Activated CD8-positive, alpha-beta memory T cell treated with anti-CD3 and anti-CD28 coated beads for 36 hours (primary cell): ENCODE measurements at regions not wholly inside any gene's neighbourhood (a gene's known extent, or its start where the extent isn't known, plus 50 kb on each side); places are given as distances from the start of the nearest gene placed in this dataset.

ENCODE experiments used
- CTCF ChIA-PET: fragments of 350-600 bp; sonication (Branson Sonifier 250); formaldehyde crosslinking; loops from one replicate; lab custom pipeline; 2021; ENCODE audit warnings: antibody characterized with exemption; lab: Charles Lee
- POLR2A ChIA-PET: fragments of 350-600 bp; sonication (Branson Sonifier 250); formaldehyde crosslinking; loops from one replicate; lab custom pipeline; 2021; ENCODE audit warnings: antibody characterized with exemption; lab: Charles Lee

- ChIA-PET POLR2A (no interaction called here), CTCF (no interaction called here)
Measured at GRCh38 chr5:5939759-5940370, 438.5 kb downstream of the MED10 start.

DNA sequence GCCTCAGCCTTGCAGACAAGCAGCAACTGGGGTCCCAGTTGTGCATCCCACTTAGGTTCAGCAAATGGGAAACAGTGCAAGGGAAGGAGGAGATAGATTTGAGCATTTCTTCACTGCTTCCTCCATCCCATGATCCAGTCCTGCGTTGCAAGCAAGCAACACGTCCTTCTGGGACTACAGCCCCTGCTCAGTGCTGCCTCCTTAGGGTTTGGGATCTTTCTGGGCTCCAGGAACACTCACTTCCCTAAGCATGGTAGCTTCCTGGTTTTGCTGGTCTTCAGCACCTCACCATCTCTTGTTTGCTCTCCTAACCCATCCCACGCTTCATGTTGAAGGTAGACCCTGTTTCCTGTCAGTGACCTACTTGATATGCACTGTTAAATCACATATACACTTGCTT lies 444.7 kb downstream of the MED10 start:
- POLR2A ChIA-PET, result no interaction called here
- CTCF ChIA-PET, result no interaction called here

GRCh38 chr5:5932824-5933223 lies 445.5 kb downstream of the MED10 start:
- ChIA-PET POLR2A (no interaction called here), CTCF (no interaction called here)

DNA sequence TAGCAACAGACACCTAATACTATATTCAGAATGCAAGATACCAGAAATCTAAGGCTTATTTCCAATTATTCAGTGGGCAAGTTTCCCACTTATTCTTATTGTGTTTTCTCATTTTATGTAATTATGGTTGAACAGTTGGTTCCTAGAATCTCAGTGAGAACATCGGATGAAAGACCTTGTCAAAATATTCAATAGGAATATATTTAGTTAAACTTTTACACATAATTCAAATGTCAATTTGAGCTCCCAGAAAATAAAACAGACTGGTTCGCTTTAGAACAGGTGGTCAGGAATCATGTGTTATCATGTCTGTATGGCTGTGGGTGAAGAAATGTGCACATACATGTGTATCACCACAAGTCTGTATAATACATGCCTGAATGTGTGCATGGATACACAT lies 447.8 kb downstream of the MED10 start:
- POLR2A ChIA-PET, result no interaction called here
- CTCF ChIA-PET, result no interaction called here

GRCh38 chr5:5929291-5930020 lies 448.9 kb downstream of the MED10 start:
- ChIA-PET POLR2A (no interaction called here), CTCF (no interaction called here)

DNA sequence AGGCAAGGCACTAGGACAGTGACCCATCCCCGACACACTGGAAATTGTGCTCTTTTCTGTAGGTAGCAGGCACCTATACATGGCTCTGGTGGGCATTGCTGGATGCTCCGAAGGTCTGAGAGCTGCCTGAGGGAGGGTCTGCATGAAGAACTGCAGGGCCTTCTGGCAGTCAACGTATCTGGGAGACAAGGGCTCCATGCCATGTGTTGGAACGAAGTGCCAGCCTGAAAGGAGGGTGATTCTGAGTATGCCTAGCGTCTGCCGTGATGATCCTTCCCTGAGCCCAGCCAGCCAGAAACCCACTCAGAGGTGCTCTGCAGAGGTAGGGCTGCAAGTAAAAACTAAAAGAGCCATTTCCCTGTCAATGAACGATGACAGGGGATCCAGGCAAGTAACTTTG lies 453.2 kb downstream of the MED10 start:
- POLR2A ChIA-PET, result no interaction called here
- CTCF ChIA-PET, result no interaction called here

DNA sequence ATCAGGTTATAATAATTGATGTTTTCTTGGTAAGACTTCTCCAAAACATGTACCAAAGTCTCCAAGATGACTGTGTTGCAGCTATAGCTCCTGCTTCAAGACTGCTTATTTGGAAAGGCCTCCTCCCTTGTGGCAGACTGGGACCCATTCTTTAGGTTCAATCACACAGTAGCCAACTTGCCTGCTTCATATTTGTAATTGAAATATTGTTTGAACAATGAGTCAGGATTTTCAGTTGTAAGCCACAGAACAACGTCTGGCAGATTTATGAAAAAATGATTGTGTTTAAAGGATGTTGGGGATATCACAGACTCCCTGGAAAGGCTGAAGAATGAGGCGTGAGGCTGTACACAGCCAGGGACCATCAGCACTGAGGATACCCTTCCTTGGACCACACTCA lies 458.9 kb downstream of the MED10 start:
- CTCF ChIA-PET, result no interaction called here
- POLR2A ChIA-PET, result no interaction called here

- ChIA-PET POLR2A (no interaction called here), CTCF (no interaction called here)
Measured at GRCh38 chr5:5906778-5907177, 471.6 kb downstream of the MED10 start.

GRCh38 chr5:5905186-5905585 lies 473.2 kb downstream of the MED10 start:
- ChIA-PET POLR2A (no interaction called here), CTCF (no interaction called here)

- POLR2A ChIA-PET, result no interaction called here
Measured at GRCh38 chr5:5904113-5904512, 474.2 kb downstream of the MED10 start.

GRCh38 chr5:5902678-5903646 lies 475.4 kb downstream of the MED10 start:
- ChIA-PET POLR2A (no interaction called here), CTCF (interaction anchor here (0.6 kb wide), 1 partner anchor 133 kb away, joined by 3 read pairs; no protein-coding TSS in a partner anchor)

More at GRCh38 chr5:5904113-5904512, 474.2 kb downstream of the MED10 start:
- CTCF ChIA-PET, result no interaction called here

DNA sequence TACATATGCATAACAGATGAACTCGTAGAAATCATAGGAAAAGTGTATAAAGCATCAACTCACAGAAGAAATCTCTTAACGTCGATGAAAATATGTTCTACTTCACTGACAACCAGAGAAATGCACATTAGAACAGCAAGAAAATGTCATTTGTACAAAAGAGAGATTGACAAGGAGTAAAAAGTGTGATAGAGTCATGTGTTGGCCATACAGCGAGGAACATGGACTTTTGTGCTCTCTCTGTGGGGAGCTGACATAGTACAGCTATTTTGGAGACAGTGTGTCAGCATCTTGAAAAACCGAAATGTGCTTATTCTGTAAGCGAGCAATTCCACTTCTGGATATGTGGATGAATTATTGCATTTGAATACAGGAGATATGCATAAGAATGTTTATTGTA lies 477.9 kb downstream of the ICE1 start:
- ChIA-PET POLR2A (no interaction called here), CTCF (no interaction called here)

- ChIA-PET POLR2A (no interaction called here), CTCF (no interaction called here)
Measured at GRCh38 chr5:5899716-5900115, 477.2 kb downstream of the ICE1 start.

GRCh38 chr5:5888284-5888683 lies 465.8 kb downstream of the ICE1 start:
- CTCF ChIA-PET, result no interaction called here
- POLR2A ChIA-PET, result no interaction called here

GRCh38 chr5:5887833-5888232 lies 465.4 kb downstream of the ICE1 start:
- CTCF ChIA-PET, result no interaction called here
- POLR2A ChIA-PET, result no interaction called here

- CTCF ChIA-PET, result no interaction called here
- POLR2A ChIA-PET, result no interaction called here
Measured at GRCh38 chr5:5886812-5887486, 464.5 kb downstream of the ICE1 start.

DNA sequence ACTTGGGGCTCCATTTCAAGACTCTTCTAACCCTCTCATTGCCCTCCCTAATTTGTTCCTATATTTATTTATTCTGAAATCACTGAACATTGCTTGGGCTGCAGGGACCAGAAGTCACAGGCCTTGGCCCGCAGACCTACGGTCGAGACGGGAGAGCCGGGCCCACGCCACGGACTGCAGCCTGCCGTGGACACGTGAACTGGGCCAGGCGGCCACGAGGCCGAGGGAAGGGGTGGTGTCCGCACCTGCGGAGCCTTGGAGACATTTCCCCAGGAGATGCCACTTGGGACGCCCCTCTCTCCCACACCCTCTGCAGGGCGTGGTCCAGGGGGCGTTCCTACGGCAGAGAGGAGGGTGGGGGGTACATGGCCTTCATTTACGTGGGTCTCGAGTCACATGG lies 463.9 kb downstream of the ICE1 start:
- CTCF ChIA-PET, result no interaction called here

GRCh38 chr5:5885782-5886181 lies 463.3 kb downstream of the ICE1 start:
- ChIA-PET POLR2A (no interaction called here), CTCF (no interaction called here)

More for the DNA sequence above, 463.9 kb downstream of the ICE1 start:
- POLR2A ChIA-PET, result no interaction called here

GRCh38 chr5:5884593-5884992 lies 462.1 kb downstream of the ICE1 start:
- CTCF ChIA-PET, result no interaction called here
- POLR2A ChIA-PET, result no interaction called here

DNA sequence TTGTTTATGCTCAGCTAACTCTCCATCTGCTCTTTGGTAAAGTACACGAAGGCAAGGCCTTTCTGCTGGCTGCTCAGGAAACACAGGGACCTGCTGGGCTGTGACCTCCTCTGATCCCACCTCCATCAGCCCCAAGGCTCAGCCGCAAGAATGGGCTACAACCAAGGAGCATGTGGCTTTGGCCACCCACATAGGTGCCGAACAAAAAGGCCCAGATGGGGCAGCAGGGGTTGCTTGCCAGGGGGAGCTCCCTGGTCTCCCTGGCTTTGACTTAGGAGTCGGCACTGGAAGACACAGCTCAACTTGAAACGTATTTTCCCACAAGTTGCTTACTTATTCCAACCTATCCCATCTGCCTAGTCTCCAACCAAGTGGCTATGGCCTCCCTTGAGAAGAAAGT lies 461.1 kb downstream of the ICE1 start:
- CTCF ChIA-PET, result interaction anchor here (1.2 kb wide), 1 partner anchor 7 kb away, joined by 3 read pairs; no protein-coding TSS in a partner anchor
- POLR2A ChIA-PET, result no interaction called here
